GM12891 (cell line): ENCODE measurements at regions not wholly inside any gene's neighbourhood (a gene's known extent, or its start where the extent isn't known, plus 50 kb on each side); places are given as distances from the start of the nearest gene placed in this dataset.

Experiments
- PAX5 ChIP-seq: IDR thresholded peaks from 2 replicates; pipeline ENCODE4 v1.6.1; 2011; ENCODE audit warnings: low read length, moderate library complexity, mild to moderate bottlenecking; ENCODE audit not compliant: insufficient read depth, severe bottlenecking
- POLR2A ChIP-seq: IDR thresholded peaks from 2 replicates; pipeline ENCODE4 v1.6.1; 2011; ENCODE audit warnings: low read depth, low read length, control low read depth
- POLR2AphosphoS5 ChIP-seq: IDR thresholded peaks from 2 replicates; pipeline ENCODE4 v1.6.1; 2011; ENCODE audit warnings: low read depth, low read length, control low read depth
- SPI1 ChIP-seq: IDR thresholded peaks from 2 replicates; pipeline ENCODE4 v1.6.1; 2011; ENCODE audit warnings: low read depth, low read length, control low read depth
- TAF1 ChIP-seq: IDR thresholded peaks from 2 replicates; pipeline ENCODE4 v1.6.1; 2011; ENCODE audit warnings: low read depth, low read length, control low read depth

DNA sequence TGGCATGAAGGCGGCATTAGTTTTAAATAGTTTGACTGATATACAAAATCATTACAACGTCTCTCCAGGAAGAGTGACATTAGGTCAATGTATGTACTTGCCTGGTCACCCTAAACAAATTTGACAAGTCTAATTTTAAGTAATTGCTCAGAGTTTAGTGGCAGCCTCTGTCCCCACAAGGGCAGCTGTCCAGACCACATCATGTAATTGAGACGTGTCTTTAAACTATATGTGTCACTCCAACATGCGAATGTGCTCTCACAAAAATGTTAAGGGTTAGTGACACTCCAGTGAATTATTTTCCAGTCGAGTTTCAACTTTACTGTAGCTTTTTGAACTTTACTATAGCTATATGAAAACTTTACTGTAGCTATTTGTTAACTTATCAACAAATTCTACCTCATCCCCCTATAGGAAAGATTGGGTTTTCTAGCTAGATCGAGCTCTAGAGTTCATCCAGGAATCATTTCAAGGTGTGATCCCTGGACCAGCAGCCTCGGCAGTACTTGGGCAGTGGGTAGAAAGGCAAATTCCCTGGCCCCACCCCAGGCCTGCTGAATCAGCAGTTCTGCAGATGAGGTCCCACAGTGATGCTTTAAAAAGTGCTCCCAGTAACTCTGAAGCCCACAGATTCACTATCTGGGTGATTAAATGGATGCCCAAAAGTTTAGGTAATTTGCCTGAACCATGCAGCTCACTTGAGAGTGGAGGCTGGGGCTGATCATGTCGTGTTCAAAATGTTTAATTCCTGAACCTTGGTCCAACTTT, 66.4 kb upstream of the POU3F3 start:
- TF ChIP-seq POLR2A (no peak), SPI1 (no peak), POLR2AphosphoS5 (no peak), PAX5 (no peak), TAF1 (no peak)
